Progenitor cell of endocrine pancreas (in vitro differentiated cells): ENCODE measurements at regions not wholly inside any gene's neighbourhood (a gene's known extent, or its start where the extent isn't known, plus 50 kb on each side); places are given as distances from the start of the nearest gene placed in this dataset.

Source experiments
- DNase-seq: peaks from one replicate; pipeline ENCODE4 v3.0.0; 2021; ENCODE audit warnings: low spot score; ENCODE audit not compliant: unreplicated experiment
- H3K27ac Mint-ChIP-seq: 2 replicates; pipeline ENCODE4 v1.8.0; 2021; ENCODE audit warnings: mild to moderate bottlenecking, moderate library complexity, mixed read lengths
- H3K27me3 Mint-ChIP-seq: 2 replicates; pipeline ENCODE4 v1.8.0; 2021; ENCODE audit warnings: mixed read lengths
- H3K36me3 Mint-ChIP-seq: 2 replicates; pipeline ENCODE4 v1.8.0; 2022; ENCODE audit warnings: mixed read lengths; ENCODE audit not compliant: insufficient read depth
- H3K4me1 Mint-ChIP-seq: 2 replicates; pipeline ENCODE4 v1.8.0; 2021; ENCODE audit warnings: low read depth, mixed read lengths
- H3K4me3 Mint-ChIP-seq: 2 replicates; pipeline ENCODE4 v1.8.0; 2021; ENCODE audit warnings: low read depth, mild to moderate bottlenecking, moderate library complexity, mixed read lengths
- H3K9me3 Mint-ChIP-seq: 2 replicates; pipeline ENCODE4 v1.8.0; 2021; ENCODE audit warnings: low read depth, mixed read lengths
- TF ChIP-seq, protein P1 (sequence below): fragments of 200-600 bp; sonication (generic); IDR thresholded peaks from one replicate; pipeline ENCODE4 v1.5.0; 2021; ENCODE audit warnings: antibody characterized with exemption, mild to moderate bottlenecking; ENCODE audit not compliant: unreplicated experiment

DNA sequence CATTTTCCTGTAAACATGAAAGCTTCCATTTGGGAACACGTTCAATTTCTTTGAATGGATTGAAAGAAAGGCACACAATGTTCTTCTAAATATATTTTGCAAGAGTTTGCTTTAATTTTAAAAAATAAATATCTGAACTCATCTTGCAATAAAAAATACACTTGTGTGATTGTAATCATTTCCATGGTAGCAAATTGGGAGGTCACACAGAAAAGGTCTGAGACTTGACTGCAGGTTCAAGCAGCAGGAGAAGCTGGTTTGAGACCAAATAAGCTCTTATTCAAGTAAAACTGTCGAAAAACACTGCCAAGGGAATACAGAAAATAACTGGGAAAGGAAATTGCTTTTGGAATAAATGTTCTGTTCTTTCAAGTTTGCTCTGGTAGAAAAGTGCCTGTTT, 498.9 kb downstream of the ADGRL2 start:
- H3K27me3 Mint-ChIP-seq = no peaks in the 10 kb centered on the region
- DNase-seq = no peak
- no peak overlapping the region for H3K4me3 Mint-ChIP-seq
- H3K9me3 Mint-ChIP-seq = no peaks in the 10 kb centered on the region
- H3K27ac Mint-ChIP-seq = no peak overlapping the region
- H3K36me3 Mint-ChIP-seq = no peaks in the 10 kb centered on the region
- peaks cover 2% of the 10 kb centered on the region for H3K4me1 Mint-ChIP-seq
- TF ChIP-seq, protein P1, sequence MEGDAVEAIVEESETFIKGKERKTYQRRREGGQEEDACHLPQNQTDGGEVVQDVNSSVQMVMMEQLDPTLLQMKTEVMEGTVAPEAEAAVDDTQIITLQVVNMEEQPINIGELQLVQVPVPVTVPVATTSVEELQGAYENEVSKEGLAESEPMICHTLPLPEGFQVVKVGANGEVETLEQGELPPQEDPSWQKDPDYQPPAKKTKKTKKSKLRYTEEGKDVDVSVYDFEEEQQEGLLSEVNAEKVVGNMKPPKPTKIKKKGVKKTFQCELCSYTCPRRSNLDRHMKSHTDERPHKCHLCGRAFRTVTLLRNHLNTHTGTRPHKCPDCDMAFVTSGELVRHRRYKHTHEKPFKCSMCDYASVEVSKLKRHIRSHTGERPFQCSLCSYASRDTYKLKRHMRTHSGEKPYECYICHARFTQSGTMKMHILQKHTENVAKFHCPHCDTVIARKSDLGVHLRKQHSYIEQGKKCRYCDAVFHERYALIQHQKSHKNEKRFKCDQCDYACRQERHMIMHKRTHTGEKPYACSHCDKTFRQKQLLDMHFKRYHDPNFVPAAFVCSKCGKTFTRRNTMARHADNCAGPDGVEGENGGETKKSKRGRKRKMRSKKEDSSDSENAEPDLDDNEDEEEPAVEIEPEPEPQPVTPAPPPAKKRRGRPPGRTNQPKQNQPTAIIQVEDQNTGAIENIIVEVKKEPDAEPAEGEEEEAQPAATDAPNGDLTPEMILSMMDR = no peak

DNA sequence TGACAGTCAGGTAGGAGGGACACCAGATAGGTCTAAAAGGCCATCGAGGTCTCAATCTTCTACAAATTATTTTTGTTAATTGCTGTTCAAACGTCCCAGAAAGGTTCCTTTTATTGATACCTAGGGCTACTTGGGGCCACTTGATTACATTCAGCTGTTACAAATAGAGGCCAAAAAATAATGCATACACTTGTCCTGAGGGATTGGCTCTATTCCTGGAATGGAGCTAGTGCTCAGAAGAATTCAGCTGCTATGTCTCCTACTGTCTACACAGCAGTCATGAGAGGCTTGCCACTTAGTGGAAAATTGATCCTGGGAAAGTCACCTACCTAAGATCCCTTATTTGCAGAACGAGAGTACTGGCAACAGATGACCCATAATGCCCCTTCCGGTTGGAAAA, 498.3 kb downstream of the ADGRL2 start:
- TF ChIP-seq, protein P1 = no peak
- Mint-ChIP-seq H3K4me1 (peaks cover 5% of the 10 kb centered on the region), H3K27ac (no peak overlapping the region), H3K4me3 (no peak overlapping the region), H3K9me3 (no peaks in the 10 kb centered on the region), H3K27me3 (no peaks in the 10 kb centered on the region), H3K36me3 (no peaks in the 10 kb centered on the region)
- no peak for DNase-seq

DNA sequence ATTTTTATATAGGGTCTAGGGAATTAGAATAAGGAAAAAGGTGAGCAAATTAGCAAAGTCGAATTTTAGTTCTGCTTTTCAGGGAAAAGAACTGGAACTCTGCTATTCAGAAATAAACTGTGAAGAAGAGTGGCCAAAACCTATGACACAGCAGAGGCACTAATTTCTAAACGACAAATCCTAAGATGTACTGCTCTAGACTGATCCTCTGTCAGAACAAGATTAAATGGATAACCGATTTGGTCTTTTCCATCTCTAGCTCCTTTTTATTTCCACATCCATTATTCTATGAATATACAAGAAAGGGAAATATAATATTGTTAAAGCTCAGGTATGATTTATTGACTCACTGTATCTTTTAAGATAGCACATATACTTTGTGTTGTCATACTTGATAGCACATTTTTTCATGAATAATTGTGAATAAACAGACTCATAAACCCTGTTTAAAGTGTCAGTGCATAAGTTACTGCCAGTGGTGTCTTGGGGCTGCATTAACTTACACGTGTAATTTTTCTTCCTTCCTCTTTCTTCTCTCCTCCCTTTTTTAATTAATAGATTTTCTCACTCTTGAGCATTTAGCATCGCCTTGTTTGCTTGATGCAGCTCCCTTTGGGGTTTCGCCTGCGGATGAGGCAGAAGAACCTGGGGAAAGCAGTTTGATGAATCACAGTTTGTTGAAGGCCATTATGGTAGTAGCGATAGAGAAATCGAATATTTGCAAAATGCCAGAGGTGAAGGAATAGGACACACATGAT, 496.6 kb downstream of the ADGRL2 start:
- Mint-ChIP-seq H3K36me3 (no peaks in the 10 kb centered on the region), H3K27me3 (no peaks in the 10 kb centered on the region), H3K27ac (no peak overlapping the region), H3K4me1 (peaks cover 11% of the 10 kb centered on the region), H3K4me3 (no peak overlapping the region), H3K9me3 (no peaks in the 10 kb centered on the region)
- TF ChIP-seq, protein P1 = no peak
- no peak for DNase-seq

DNA sequence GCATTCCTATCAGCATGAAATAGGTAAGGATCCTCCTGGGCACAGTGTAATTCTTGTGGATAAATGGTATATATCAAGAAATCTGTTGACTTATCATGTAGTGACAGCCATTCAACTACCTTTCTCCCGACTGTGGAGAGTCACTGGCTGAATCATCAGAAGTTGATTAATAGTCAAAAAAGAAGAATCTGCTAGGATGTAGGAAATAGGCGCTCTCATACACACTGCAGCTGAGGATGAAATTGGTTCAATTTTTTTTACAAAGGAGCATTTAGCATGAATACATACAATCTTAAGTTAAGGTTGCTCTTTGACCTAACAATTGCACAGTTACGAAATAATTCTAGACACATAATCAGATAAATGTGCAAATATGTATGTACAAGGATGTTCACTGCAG, 486.8 kb downstream of the ADGRL2 start:
- TF ChIP-seq, protein P1 = no peak
- no peaks in the 10 kb centered on the region for H3K36me3 Mint-ChIP-seq
- H3K4me3 Mint-ChIP-seq = no peak overlapping the region
- H3K27me3 Mint-ChIP-seq = no peaks in the 10 kb centered on the region
- H3K9me3 Mint-ChIP-seq = no peaks in the 10 kb centered on the region
- no peaks in the 10 kb centered on the region for H3K4me1 Mint-ChIP-seq
- H3K27ac Mint-ChIP-seq = no peak overlapping the region
- no peak for DNase-seq

DNA sequence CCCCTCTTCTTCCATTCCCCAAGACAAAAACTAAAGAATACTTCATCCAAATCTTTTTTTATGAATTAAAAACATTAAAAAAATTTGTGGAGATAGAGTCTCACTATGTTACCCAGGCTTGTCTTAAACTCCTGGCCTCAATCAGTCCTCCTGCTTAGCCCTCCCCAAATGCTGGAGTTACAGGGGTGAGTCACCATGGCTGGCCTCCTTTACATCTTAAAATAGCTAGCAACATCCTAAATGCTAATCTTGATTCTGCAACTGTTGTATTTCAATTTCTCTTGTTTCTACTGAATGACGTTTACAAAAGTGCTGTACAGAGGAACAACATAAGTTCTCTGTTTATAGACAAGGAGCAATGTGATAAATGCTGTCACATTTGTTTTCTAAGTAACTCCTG, 483.5 kb downstream of the ADGRL2 start:
- H3K36me3 Mint-ChIP-seq = no peaks in the 10 kb centered on the region
- no peak for DNase-seq
- H3K27ac Mint-ChIP-seq = no peak overlapping the region
- no peaks in the 10 kb centered on the region for H3K27me3 Mint-ChIP-seq
- no peak overlapping the region for H3K4me3 Mint-ChIP-seq
- H3K4me1 Mint-ChIP-seq = no peaks in the 10 kb centered on the region
- H3K9me3 Mint-ChIP-seq = peaks cover 3% of the 10 kb centered on the region
- TF ChIP-seq, protein P1 = no peak
